HEK293 (cell line): ENCODE measurements at regions not wholly inside any gene's neighbourhood (a gene's known extent, or its start where the extent isn't known, plus 50 kb on each side); places are given as distances from the start of the nearest gene placed in this dataset.

Experiments
- CTCF ChIP-seq: fragments of 450-650 bp; formaldehyde crosslinking; IDR thresholded peaks from 2 replicates; pipeline ENCODE4 v1.5.1; 2016; ENCODE audit warnings: missing biosample characterization, missing genetic modification characterization
- KLF17 ChIP-seq: fragments of 450-650 bp; formaldehyde crosslinking; IDR thresholded peaks from 2 replicates; pipeline ENCODE4 v1.5.1; 2016; ENCODE audit warnings: missing biosample characterization, missing genetic modification characterization
- YY1 ChIP-seq: fragments of 450-650 bp; formaldehyde crosslinking; IDR thresholded peaks from 2 replicates; pipeline ENCODE4 v1.5.1; 2018; ENCODE audit warnings: missing biosample characterization, missing genetic modification characterization
- ZNF324 ChIP-seq: fragments of 450-650 bp; formaldehyde crosslinking; IDR thresholded peaks from 2 replicates; pipeline ENCODE4 v1.5.1; 2016; ENCODE audit warnings: missing biosample characterization, missing genetic modification characterization
- ZNF610 ChIP-seq: fragments of 450-650 bp; formaldehyde crosslinking; IDR thresholded peaks from 2 replicates; pipeline ENCODE4 v1.5.1; 2016; ENCODE audit warnings: missing biosample characterization, missing genetic modification characterization, borderline replicate concordance
- ZNF639 ChIP-seq: fragments of 450-650 bp; formaldehyde crosslinking; IDR thresholded peaks from 2 replicates; pipeline ENCODE4 v1.5.1; 2016; ENCODE audit warnings: missing biosample characterization, missing genetic modification characterization

- TF ChIP-seq ZNF610 (tag by site-specific recombination) (no peak), KLF17 (tag by site-specific recombination) (no peak), CTCF (no peak), YY1 (tag by site-specific recombination) (no peak), ZNF324 (tag by site-specific recombination) (no peak), ZNF639 (no peak)
Measured at GRCh38 chr4:81606166-81606565, 134.5 kb upstream of the RASGEF1B start.
